ENCODE measurements at regions not wholly inside any gene's neighbourhood (a gene's known extent, or its start where the extent isn't known, plus 50 kb on each side); places are given as distances from the start of the nearest gene placed in this dataset.
"Not testable (repeated sequence)": the region's sequence is repeated elsewhere in the genome, so short reads cannot be mapped to it uniquely, and the experiment has no call there.

DNA sequence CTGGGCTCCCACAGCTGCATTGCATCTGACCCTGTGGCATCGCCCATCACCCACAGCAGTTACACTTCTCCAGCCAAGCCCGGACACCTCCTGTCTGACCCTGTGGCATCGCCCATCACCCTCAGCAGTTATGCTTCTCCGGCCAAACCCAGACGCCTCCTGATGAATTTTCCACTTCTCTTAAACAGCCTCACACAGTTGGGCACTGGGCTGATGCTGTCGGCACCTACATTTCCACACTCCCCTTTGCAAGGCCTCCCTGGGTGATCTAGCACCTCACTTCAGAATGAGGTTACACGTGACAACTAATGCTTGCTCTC is 175.2 kb upstream of the ARID1B start:
- no peak for DNase-seq (ENCODE audit: low read depth in 1 of 2, low spot score in 1 of 2)

- no peak for DNase-seq (ENCODE audit: low read depth in 1 of 2, low spot score in 1 of 2)
Measured at GRCh38 chr6:156601152-156602065, 175.8 kb upstream of the ARID1B start.

GRCh38 chr6:156600678-156601077 is 176.5 kb upstream of the ARID1B start:
- no peak for DNase-seq (ENCODE audit: low read depth in 1 of 2, low spot score in 1 of 2)

- no peak for DNase-seq (ENCODE audit: low read depth in 1 of 2, low spot score in 1 of 2)
Measured at GRCh38 chr6:156599978-156600590, 177.1 kb upstream of the ARID1B start.

DNA sequence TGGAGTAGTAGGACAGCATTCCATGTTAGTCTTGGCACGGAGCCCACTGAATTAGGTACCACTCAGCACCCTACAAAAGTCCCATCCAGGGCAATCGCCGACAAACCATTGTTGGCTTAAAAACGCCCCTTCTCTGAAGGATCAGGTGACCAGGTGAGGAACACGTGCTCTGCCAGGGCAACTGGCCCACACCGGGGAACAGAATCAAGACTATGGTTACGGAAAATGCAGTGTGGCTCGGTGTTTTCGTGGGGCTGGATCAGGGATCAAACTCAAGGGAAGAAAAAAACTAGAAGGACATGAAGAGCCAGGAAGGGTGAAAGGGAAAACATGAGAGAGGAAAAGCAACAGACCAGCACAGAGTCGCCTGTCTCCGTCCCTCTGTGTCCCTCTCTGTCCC is 177.8 kb upstream of the ARID1B start:
- DNase-seq (ENCODE audit: low read depth in 1 of 2, low spot score in 1 of 2): no peak

DNA sequence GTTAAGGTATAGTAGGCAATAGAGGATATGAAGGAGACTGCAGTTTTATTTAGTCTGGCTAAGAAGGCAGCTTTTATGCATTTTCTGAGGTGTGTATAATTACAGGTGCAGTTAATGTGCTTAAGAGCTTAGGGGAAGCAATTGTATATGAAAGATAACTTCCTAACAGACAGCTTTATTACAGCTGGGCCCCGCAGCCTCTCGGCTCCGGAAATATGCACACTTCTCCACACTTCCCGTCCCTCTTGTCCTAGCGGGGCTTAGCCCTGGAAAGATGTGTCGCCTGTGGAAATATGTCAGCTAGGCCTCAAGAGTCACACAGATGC is 178.4 kb upstream of the ARID1B start:
- DNase-seq (ENCODE audit: low read depth in 1 of 2, low spot score in 1 of 2): no peak

DNA sequence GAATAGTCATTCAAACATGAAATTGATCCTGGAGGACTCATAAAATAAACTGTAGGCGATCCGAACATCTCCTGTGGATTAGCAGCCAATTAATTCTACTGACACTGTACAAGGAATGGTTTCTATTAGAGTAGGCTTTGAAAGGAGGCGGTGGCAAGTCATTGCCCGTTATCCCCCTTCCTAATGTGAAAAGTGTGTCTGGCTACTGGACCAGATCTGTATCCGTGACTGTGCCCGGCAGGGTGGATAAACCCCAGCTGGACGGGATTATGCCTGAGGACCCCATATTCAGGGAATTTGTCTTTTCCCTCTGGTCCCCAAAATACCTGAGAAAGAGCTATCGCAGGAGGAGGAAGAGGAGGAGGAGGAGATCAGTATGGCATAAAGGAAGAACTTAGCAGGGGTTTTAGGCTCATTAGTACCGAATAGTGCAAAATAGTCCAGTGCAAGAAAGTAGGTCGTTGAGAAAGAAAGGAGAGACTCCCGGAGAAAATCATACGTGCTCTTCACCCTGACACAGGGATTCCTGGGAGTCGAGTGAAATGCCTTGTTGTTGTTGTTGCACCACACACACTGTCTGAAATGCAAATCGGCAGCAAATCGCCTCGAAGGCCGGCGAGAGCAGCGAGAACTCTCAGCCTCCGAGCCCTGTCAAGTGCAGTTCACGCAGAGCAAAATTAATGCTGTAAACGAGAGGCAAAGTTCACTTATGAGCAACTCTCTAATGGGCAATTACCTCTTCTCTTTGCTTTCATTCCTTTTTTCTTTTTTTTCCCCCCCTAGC is 178.9 kb upstream of the ARID1B start:
- no peak for DNase-seq (ENCODE audit: low read depth in 1 of 2, low spot score in 1 of 2)

- DNase-seq (ENCODE audit: low read depth in 1 of 2, low spot score in 1 of 2): no peak
Measured at GRCh38 chr6:156597095-156597494, 180.1 kb upstream of the ARID1B start.

GRCh38 chr6:156595476-156595875 is 181.7 kb upstream of the ARID1B start:
- no peak for DNase-seq (ENCODE audit: low read depth in 1 of 2, low spot score in 1 of 2)

DNA sequence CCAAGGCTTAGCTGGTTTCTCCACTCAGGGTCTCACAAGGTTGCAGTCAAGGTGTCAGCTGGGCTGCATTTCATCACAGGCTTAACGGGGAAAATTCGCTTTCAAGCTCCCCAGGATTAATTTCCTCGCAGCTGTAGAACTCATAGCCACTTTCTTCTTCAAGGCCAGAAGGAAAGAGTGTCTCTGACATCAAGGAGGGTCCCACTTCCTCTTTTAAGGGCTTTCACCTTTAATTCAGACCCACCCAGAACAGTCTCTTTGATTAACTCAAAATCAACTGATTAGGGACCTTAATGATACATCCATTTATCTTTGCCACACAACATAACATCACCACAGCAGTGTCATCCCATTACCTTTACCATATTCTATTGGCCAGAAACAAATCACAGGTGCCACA is 183.3 kb upstream of the ARID1B start:
- DNase-seq (ENCODE audit: low read depth in 1 of 2, low spot score in 1 of 2): no peak

DNA sequence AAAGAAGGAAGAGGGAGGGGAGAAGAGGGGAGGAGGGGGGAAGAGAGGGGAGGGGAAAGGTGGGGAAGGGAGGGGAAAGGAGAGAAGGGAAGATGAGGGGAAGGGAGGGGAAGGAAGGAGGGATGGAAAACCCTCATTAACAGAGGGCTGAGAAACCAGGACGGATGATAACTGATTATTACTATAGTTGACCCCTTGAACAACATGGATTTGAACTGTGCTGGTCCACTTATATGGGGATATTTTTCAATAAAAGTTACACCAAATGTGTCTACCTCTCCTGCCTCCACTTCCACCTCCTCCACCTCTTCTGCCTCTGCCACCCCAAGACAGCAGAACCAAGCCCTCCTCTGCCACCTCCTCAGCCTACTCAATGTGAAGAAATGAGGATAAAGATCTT is 184.1 kb upstream of the ARID1B start:
- no peak for DNase-seq (ENCODE audit: low read depth in 1 of 2, low spot score in 1 of 2)

GRCh38 chr6:156590482-156590881 is 186.7 kb upstream of the ARID1B start:
- no peak for DNase-seq (ENCODE audit: low read depth in 1 of 2, low spot score in 1 of 2)

DNA sequence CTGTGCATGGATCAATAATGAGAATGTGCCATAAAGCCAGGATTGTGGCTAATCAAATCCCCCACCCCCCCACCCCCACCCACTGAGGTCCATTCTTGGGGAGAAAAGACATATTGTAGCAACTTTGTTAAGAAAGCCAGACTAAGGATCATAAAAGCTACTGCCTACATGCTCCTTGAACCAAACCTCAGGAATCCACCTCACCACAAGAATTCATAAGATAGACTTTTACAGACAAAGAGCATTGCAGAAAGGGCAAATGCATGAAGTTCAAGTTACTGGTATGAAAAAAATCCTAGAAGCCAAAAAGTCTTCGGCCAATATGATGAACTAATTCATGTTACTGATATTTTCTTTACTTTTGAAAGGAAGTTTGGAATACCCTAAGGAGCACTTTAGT is 187.9 kb upstream of the ARID1B start:
- no peak for DNase-seq (ENCODE audit: low read depth in 1 of 2, low spot score in 1 of 2)

- DNase-seq (ENCODE audit: low read depth in 1 of 2, low spot score in 1 of 2): no peak
Measured at GRCh38 chr6:156587751-156588301, 189.4 kb upstream of the ARID1B start.

GRCh38 chr6:156587071-156587470 is 190.1 kb upstream of the ARID1B start:
- no peak for DNase-seq (ENCODE audit: low read depth in 1 of 2, low spot score in 1 of 2)

DNA sequence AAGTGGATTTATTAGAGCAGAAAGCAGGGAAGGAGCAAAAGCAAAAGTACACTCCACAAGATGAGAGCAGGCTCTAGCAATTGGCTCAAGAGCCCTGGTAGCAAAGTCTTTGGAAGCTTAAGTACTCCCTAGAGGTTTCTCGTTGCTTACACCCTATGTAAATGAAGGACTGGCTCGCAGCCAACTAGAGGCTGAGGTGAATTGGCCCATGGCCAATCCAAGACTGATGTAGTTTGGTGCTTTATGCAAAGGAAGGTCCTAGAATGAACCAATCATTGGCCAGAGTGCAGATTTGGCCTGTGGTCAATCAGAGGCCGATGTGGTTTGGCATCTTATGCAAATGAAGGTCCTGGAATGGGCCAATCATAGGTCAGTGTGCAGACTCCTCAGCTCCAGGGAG is 191.3 kb upstream of the ARID1B start:
- DNase-seq (ENCODE audit: low read depth in 1 of 2, low spot score in 1 of 2): no peak

DNA sequence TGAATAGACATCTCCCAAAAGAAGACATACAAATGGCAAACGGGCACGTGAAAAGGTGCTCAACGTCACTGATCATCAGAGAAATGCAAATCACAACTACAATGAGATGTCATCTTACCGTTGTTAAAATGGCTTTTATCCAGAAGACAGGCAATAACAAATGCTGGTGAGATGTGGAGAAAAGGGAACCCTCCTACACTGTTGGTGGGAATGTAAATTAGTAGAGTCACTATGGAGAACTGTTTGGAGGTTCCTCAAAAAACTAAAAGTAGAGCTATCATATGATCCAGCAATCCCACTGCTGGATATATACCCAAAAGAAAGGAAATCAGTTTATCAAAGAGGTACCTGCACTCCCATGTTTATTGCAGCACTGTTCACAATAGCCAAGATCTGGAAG is 193.1 kb upstream of the ARID1B start:
- DNase-seq (ENCODE audit: low read depth in 1 of 2, low spot score in 1 of 2): not testable (repeated sequence)

DNA sequence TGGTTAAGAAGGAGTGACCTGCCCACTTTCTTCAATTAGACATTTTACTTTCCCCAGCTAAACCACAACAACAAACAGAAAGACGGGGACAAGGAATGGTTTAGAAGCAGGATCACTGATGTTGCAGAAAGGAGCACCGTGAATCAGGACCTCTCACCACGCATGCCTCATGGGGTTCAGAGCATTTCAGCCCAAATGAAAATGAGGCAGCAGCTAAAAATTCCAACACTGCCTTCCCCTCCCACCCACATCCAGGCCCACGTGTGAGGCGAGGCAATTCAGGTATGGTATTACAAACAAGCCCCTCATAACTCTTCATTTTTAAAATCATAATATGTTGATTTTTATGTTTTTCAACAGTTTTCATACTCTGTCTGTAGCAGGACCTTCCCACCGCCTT is 194.1 kb upstream of the ARID1B start:
- no peak for DNase-seq (ENCODE audit: low read depth in 1 of 2, low spot score in 1 of 2)

DNA sequence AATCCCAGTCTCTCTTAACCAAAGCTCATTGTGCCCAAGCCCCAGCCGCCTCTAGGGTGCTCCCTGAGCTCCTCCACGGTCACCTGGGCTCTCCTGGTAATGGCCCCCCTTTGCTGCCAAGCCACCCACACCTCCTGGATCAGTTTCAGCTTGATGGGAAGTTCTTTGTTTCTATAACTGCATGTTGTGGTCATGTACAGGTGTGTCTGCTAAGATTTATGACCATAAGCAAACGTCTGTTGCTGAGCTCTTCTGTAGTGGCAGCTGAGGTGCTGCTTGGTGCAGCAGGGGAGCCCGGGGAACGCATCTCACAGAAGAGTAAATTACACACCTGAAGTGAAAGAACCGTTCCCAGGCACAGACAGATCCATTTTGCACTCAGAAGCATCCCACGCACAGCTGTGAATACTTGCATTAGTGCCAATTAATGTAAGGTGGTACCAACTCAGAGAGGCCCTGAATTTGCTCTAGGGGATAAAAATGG is 194.6 kb upstream of the ARID1B start:
- no peak for DNase-seq (ENCODE audit: low read depth in 1 of 2, low spot score in 1 of 2)

GRCh38 chr6:156579564-156579963 is 197.6 kb upstream of the ARID1B start:
- no peak for DNase-seq (ENCODE audit: low read depth in 1 of 2, low spot score in 1 of 2)

DNA sequence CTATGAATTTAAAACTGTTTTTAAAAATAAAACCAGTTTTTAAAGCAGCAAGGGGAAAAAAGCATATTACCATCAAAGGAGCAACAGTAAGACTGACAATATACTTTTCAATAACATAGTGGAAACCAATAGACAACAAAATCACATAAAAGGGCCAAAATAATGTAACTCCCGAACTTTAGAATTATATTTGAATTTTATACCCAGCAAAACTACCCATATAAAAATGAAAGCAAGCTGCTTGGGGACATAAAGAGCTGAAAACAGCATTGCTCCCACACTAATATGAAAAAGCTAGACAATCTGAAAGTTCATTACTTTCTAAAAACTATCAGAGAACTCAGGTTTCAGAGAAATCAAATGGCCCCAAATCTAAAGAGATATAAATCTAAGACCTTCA is 199.4 kb upstream of the ARID1B start:
- DNase-seq (ENCODE audit: low read depth in 1 of 2, low spot score in 1 of 2): no peak

GRCh38 chr6:156575361-156575760 is 201.8 kb upstream of the ARID1B start:
- DNase-seq (ENCODE audit: low read depth in 1 of 2, low spot score in 1 of 2): no peak
